ENCODE measurements at regions not wholly inside any gene's neighbourhood (a gene's known extent, or its start where the extent isn't known, plus 50 kb on each side); places are given as distances from the start of the nearest gene placed in this dataset.

DNA sequence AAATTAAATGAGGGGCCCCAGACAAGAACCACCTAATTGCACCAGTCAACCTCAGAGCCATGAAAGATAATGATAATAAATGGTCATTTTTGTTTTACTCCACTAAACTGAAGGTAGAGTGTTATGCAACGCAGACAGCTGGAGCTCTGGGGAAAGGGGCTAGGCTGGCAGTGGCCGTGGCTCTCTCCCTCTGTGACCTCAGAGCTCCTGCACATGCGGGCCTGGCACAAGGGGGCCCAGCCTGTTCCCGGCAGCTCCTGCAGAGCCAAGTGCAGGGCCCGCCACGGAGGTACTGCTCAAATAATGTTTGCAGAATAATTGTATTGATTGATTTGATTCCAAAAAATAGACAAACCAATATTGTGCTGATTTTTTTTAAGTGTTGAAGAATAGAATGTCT is 109.5 kb downstream of the SALL1 start:
- CTCF ChIA-PET = no interaction called here
- H3K36me3 ChIP-seq (ENCODE audit: control insufficient read depth in 2 of 2, extremely low read depth in 1 of 2, insufficient read depth in 2 of 2, low read length in 2 of 2) = no peaks in the 10 kb centered on the region

More for the DNA sequence above, 109.5 kb downstream of the SALL1 start:
- dilution Hi-C loops (cut with MboI; ENCODE audit: extremely low pct_ligation_motif_present, low sequenced_read_pairs) (no loop called here), intact Hi-C loops (cut with micrococcal nuclease) (no loop called here)
- no peaks in the 10 kb centered on the region for H3K9me1 ChIP-seq (replicated peaks; ENCODE audit: control insufficient read depth, extremely low read depth, insufficient read depth, low read length)
- no TSS peak for BruUV-seq (replicated peaks)
- TF ChIP-seq CTCF (IDR thresholded peaks at IDR 0.05; ENCODE audit: extremely low read depth in 1 of 2, insufficient read depth in 1 of 2, low read depth in 1 of 2, low read length in 2 of 2) = no peak
- TF ChIP-seq POLR2A (IDR thresholded peaks at IDR 0.05; ENCODE audit: low read depth, low read length) = no peak
- TF ChIP-seq MAX (IDR thresholded peaks at IDR 0.05; ENCODE audit: insufficient read depth, insufficient read length) = no peak
- no peak for TF ChIP-seq JUN (IDR thresholded peaks at IDR 0.05; ENCODE audit: borderline replicate concordance, insufficient read depth, insufficient read length, low read depth)
- no peak for TF ChIP-seq POLR2AphosphoS5 (IDR thresholded peaks at IDR 0.05; ENCODE audit: insufficient read depth, low read depth, low read length)
- no peak for TF ChIP-seq MYC (IDR thresholded peaks at IDR 0.05; ENCODE audit: low read depth, low read length)
- no peak for TF ChIP-seq FOS (IDR thresholded peaks at IDR 0.05; ENCODE audit: borderline replicate concordance, insufficient read depth, low read length)
- TF ChIP-seq EZH2 (IDR thresholded peaks at IDR 0.05; ENCODE audit: borderline replicate concordance, low read depth, low read length, severe bottlenecking) = no peak
- no peak for TF ChIP-seq GATA2 (IDR thresholded peaks at IDR 0.05; ENCODE audit: insufficient read depth, insufficient read length, low read depth, low read length)
- H3K27me3 ChIP-seq (ENCODE audit: control insufficient read depth in 2 of 2, insufficient read depth in 2 of 2, low read length in 2 of 2) = no peaks in the 10 kb centered on the region
- no peak overlapping the region for H3K27ac ChIP-seq (ENCODE audit: insufficient read depth, low read depth, low read length)
- FAIRE-seq (no peak), DNase-seq (ENCODE audit: low read depth, low spot score) (no peak)
- no peak overlapping the region for H2AFZ ChIP-seq (ENCODE audit: low read depth, low read length)
- H3K4me2 ChIP-seq (ENCODE audit: insufficient read depth, low read length) = no peak overlapping the region
- no peaks in the 10 kb centered on the region for H4K20me1 ChIP-seq (replicated peaks; ENCODE audit: control insufficient read depth, extremely low read depth, insufficient read depth, low read length)
- POLR2A ChIA-PET = no interaction called here
- no peaks in the 10 kb centered on the region for H3K4me1 ChIP-seq (ENCODE audit: control insufficient read depth, extremely low read depth, insufficient read depth, low read length)
- H3K9ac ChIP-seq (replicated peaks; ENCODE audit: extremely low read depth, insufficient read depth, low read length) = no peak overlapping the region
- no peak overlapping the region for H3K4me3 ChIP-seq (replicated peaks in 1 of 3; ENCODE audit: insufficient read depth in 1 of 3, low read depth in 1 of 3, low read length in 3 of 3)
- no peaks in the 10 kb centered on the region for H3K9me3 ChIP-seq (replicated peaks; ENCODE audit: control insufficient read depth, insufficient read depth, low read length)
- no peaks in the 10 kb centered on the region for H3K79me2 ChIP-seq (ENCODE audit: control insufficient read depth, insufficient read depth, low read length)

Data from endothelial cell of umbilical vein (primary cell).